Lower lobe of right lung (tissue), 2 donors: ENCODE measurements at regions not wholly inside any gene's neighbourhood (a gene's known extent, or its start where the extent isn't known, plus 50 kb on each side); places are given as distances from the start of the nearest gene placed in this dataset.

Experiments
- ATAC-seq, 2 donors: fragments of 200-7000 bp; cut with Tn5 transposase; one replicate each; pipeline ENCODE4 v1.9.1; 2020 to 2022; ENCODE audit warnings: mild to moderate bottlenecking in 2 of 2, moderate library complexity in 2 of 2
- DNase-seq: peaks from one replicate; pipeline ENCODE4 v3.0.0-alpha.2; 2020
- H3K27ac ChIP-seq: fragments of 200-600 bp; one replicate; pipeline ENCODE4 v1.8.0; 2022
- H3K27me3 ChIP-seq: fragments of 200-600 bp; one replicate; pipeline ENCODE4 v1.8.0; 2022; ENCODE audit warnings: low read depth
- H3K36me3 ChIP-seq: fragments of 200-600 bp; one replicate; pipeline ENCODE4 v1.8.0; 2022; ENCODE audit warnings: mild to moderate bottlenecking
- H3K4me1 ChIP-seq: fragments of 200-600 bp; one replicate; pipeline ENCODE4 v1.8.0; 2022
- H3K4me3 ChIP-seq: fragments of 200-600 bp; one replicate; pipeline ENCODE4 v1.8.0; 2022; ENCODE audit warnings: mild to moderate bottlenecking
- H3K9me3 ChIP-seq: fragments of 200-600 bp; one replicate; pipeline ENCODE4 v1.8.0; 2022
- intact Hi-C: fragments of 100-400 bp; cut with DNase I; formaldehyde crosslinking; loops from one replicate; pipeline ENCODE4 v1.11.0; 2022
- TF ChIP-seq, protein P1 (sequence below): fragments of 200-600 bp; IDR thresholded peaks from one replicate; pipeline ENCODE4 v1.8.0; 2022; ENCODE audit warnings: antibody characterized with exemption, mild to moderate bottlenecking
- donor health status: DM: no; HTN: yes; CAD: no; lungs with severe emphysema.

GRCh38 chr5:155974369-155974768 lies 352.6 kb upstream of the SGCD start:
- DNase-seq, result no peak

DNA sequence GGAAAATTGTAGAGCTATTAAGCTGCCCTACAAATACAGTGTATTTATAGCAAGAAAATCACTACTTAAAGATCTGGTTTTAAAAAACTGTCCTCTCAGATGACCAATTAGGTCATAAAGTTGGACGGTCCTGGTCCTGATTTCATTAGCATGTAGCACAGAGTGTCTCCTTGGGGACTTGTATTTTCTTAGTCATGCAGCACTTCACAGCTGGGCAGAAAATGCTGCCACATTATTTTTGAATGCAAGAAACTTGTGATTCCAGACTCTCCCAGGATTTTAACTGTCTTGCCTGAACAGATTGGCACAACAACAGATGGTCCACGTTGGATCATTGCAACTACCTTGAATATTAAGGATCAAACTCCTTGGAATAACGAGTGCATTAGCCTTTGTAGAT lies 348.1 kb upstream of the SGCD start:
- Histone ChIP-seq H3K27me3 (no peaks in the 10 kb centered on the region), H3K27ac (no peak overlapping the region), H3K4me3 (no peak overlapping the region), H3K9me3 (no peaks in the 10 kb centered on the region), H3K4me1 (no peaks in the 10 kb centered on the region), H3K36me3 (no peaks in the 10 kb centered on the region)
- TF ChIP-seq, protein P1, sequence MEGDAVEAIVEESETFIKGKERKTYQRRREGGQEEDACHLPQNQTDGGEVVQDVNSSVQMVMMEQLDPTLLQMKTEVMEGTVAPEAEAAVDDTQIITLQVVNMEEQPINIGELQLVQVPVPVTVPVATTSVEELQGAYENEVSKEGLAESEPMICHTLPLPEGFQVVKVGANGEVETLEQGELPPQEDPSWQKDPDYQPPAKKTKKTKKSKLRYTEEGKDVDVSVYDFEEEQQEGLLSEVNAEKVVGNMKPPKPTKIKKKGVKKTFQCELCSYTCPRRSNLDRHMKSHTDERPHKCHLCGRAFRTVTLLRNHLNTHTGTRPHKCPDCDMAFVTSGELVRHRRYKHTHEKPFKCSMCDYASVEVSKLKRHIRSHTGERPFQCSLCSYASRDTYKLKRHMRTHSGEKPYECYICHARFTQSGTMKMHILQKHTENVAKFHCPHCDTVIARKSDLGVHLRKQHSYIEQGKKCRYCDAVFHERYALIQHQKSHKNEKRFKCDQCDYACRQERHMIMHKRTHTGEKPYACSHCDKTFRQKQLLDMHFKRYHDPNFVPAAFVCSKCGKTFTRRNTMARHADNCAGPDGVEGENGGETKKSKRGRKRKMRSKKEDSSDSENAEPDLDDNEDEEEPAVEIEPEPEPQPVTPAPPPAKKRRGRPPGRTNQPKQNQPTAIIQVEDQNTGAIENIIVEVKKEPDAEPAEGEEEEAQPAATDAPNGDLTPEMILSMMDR, result no peak
- ATAC-seq, result no peak
- intact Hi-C loops, result no loop called here
- no peak for DNase-seq

More at GRCh38 chr5:155974369-155974768, 352.6 kb upstream of the SGCD start:
- no peak for ATAC-seq
- TF ChIP-seq, protein P1, result no peak
- Histone ChIP-seq H3K9me3 (no peaks in the 10 kb centered on the region), H3K36me3 (no peaks in the 10 kb centered on the region), H3K27me3 (no peaks in the 10 kb centered on the region), H3K27ac (no peak overlapping the region), H3K4me1 (no peaks in the 10 kb centered on the region), H3K4me3 (no peak overlapping the region)
- intact Hi-C loops, result no loop called here

DNA sequence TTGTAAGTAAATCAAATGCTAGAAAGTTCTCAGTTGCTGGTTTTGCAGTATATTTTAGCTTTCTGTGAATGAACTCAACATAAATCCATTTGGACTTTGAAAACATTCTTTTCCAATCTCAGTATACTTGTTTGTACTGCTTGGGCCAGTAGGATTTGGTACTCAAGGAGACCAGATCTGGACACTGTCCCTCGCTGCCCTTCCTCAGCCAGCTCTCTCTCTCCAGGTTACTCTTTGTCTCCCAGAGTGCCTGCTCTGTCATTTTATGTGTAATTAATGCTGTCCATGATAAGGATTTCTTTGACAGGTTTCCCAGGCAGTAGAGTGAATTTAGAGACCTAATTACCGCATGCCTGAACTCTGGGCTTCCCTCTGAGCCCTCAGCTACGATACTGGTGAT lies 344.6 kb upstream of the SGCD start:
- TF ChIP-seq, protein P1, result no peak
- intact Hi-C loops, result no loop called here
- Histone ChIP-seq H3K4me3 (no peak overlapping the region), H3K9me3 (no peaks in the 10 kb centered on the region), H3K27ac (no peak overlapping the region), H3K4me1 (no peaks in the 10 kb centered on the region), H3K36me3 (no peaks in the 10 kb centered on the region), H3K27me3 (no peaks in the 10 kb centered on the region)
- ATAC-seq (no peak), DNase-seq (no peak)

DNA sequence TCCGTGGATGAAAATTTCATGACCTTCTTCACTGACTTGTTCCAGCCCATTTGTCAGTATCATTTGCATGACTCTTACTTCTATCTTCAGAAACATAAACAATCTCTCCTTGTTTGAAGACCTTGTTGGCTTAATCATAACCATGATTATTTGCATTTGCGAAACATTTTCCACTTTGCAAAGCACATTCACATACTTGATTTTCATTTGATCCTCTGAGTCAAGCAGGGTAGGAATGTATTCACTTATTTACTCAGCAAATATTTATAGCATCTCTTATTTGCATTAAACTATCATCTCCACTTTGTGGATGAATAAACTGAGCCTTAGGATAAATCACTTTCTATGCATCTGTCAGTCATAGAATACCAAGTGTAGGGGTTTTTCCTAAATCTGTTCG lies 343.0 kb upstream of the SGCD start:
- Histone ChIP-seq H3K4me3 (no peak overlapping the region), H3K4me1 (no peaks in the 10 kb centered on the region), H3K27ac (no peak overlapping the region), H3K27me3 (no peaks in the 10 kb centered on the region), H3K9me3 (no peaks in the 10 kb centered on the region), H3K36me3 (no peaks in the 10 kb centered on the region)
- ATAC-seq (no peak), DNase-seq (no peak)
- intact Hi-C loops, result no loop called here
- TF ChIP-seq, protein P1, result no peak

DNA sequence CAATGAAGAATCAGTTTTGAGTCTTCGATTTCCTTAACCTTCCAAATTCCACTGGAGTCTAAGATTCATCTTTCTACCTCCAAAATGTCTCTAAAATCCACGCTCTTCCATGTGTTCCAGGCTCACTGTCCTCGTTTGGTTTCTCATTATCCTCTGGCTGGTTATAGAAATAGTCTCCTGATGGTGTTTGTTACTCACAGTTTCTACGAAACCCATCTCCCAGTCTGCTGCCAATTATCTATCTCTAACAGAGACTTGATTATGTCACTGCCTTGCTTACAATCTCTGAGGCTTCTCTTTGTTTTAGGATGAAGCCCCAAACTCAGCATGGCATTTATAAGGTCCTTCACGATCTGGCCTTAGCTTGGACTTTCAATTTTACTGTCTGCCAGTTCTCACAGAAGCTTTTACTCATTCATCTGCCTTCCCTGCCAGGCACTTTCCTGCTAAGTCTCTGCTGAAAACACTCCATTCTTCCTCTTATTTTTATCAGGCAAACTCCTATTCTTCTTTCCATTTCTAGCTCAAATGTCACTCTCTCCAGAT lies 339.6 kb upstream of the SGCD start:
- Histone ChIP-seq H3K36me3 (no peaks in the 10 kb centered on the region), H3K9me3 (no peaks in the 10 kb centered on the region), H3K27me3 (no peaks in the 10 kb centered on the region), H3K4me1 (no peaks in the 10 kb centered on the region), H3K27ac (no peak overlapping the region), H3K4me3 (no peak overlapping the region)
- DNase-seq (no peak), ATAC-seq (no peak)
- TF ChIP-seq, protein P1, result no peak
- intact Hi-C loops, result no loop called here

DNA sequence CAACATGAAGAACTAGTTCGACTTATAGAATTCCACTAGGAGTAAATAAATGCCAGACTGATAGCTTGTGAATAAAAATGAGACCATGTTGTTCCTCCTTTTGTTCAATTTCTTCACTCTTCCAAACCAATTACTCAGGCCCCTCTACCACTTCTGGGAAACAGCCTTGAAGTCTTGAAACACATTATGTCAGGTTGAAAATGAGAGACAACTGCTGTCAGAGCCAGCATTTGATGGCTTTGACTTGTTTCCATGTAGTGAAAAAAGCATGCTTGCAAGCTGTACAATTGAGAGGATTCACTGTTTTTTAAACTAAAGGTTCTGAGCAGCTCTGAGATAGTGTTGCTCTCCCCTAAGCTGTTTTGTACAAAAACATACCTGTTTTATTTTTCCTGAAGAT lies 337.1 kb upstream of the SGCD start:
- ATAC-seq, result no peak
- Histone ChIP-seq H3K36me3 (no peaks in the 10 kb centered on the region), H3K4me3 (no peak overlapping the region), H3K4me1 (no peaks in the 10 kb centered on the region), H3K27ac (no peak overlapping the region), H3K9me3 (no peaks in the 10 kb centered on the region), H3K27me3 (no peaks in the 10 kb centered on the region)
- DNase-seq, result no peak
- TF ChIP-seq, protein P1, result no peak
- intact Hi-C loops, result no loop called here
